Liver (tissue), 3 donors: ENCODE measurements at regions not wholly inside any gene's neighbourhood (a gene's known extent, or its start where the extent isn't known, plus 50 kb on each side); places are given as distances from the start of the nearest gene placed in this dataset.

Experiments used
- CTCF ChIP-seq: fragments of 150-350 bp; IDR thresholded peaks from 2 replicates; pipeline ENCODE4 v1.5.1; 2017; ENCODE audit warnings: improper control_type of control experiment, low read depth, low read length; ENCODE audit not compliant: missing input control
- HNF4A ChIP-seq, 2 donors: conservative IDR thresholded peaks; 2 replicates each; pipeline ENCODE4 v1.6.1; 2016; ENCODE audit warnings: antibody characterized with exemption in 2 of 2, mild to moderate bottlenecking in 2 of 2
- NR2F2 ChIP-seq: IDR thresholded peaks from 2 replicates; pipeline ENCODE4 v1.6.1; 2016; ENCODE audit warnings: antibody characterized with exemption
- SP1 ChIP-seq: IDR thresholded peaks from 2 replicates; pipeline ENCODE4 v1.6.1; 2018; ENCODE audit warnings: antibody characterized with exemption, mild to moderate bottlenecking
- donor health status: healthy.
- donor health status: healthy.

- TF ChIP-seq CTCF (no peak), SP1 (no peak), NR2F2 (no peak), HNF4A (conservative IDR thresholded peaks at IDR 0.05) (no peak)
These were observed 616.9 kb downstream of the ZIC1 start for GRCh38 chr3:148026009-148026588.
